Stimulated activated CD8-positive, alpha-beta memory T cell treated with anti-CD3 and anti-CD28 coated beads, Interleukin-2, amount 100 ng/mL, for 1 hour (primary cell): ENCODE measurements at regions not wholly inside any gene's neighbourhood (a gene's known extent, or its start where the extent isn't known, plus 50 kb on each side); places are given as distances from the start of the nearest gene placed in this dataset.
"Not testable (repeated sequence)": the region's sequence is repeated elsewhere in the genome, so short reads cannot be mapped to it uniquely, and the experiment has no call there.

Experiments
- DNase-seq, 2 donors: peaks; one replicate each; pipeline ENCODE4 v3.0.0-alpha.2; 2020; ENCODE audit warnings: low read depth in 2 of 2

DNA sequence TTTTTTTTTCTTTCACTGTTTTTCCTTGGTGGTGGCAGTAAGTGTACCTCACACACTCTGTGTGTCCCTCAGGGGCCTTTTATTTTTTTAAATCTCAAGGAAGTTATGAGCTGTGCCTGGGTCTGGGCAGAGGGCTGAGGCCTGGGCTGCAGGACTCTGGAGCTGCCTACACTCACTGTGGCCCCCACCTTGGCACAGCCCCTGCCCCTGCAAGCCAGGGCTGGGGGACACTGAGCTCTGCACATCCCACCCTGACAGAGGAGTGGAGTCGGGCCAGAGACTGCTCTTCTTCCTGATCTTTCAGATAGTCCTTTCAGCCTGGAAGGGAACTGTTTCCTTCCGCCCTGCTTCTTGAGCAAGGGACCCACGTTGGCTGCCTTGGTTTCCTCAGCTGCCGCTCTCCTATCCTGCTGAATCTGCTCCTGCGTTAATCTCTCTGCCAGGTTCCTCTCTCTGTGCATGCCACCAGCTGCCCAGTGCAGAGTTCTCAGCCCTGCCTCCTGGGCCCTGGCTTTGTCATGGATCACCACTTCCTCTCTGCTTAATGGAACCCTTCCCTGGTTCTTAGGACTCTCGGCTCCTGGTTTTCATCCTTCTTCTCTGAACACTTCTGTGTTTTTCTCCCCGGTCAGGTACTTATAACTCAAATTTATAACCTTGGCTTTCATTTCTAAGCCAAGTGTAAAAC, 502.3 kb downstream of the DIRAS2 start:
- DNase-seq: no peak

DNA sequence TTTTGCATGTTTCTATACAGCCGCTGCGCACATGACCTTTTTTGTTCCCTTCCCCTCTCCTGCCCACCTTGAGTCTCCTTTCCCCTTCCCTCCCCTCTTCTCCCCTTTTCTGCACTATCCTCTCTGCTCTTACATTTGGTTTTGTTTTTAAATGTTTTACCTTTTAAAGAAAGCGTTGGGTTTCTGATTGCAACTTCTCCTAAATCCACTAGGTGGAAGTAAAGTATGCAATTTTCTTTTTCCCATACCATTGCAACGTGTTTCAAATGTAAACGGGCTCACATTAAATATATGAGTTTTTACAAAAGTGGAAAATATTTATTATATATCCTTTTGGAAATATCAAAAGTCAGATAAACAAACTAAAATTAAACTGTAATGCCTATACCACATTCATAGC, 500.9 kb downstream of the DIRAS2 start:
- DNase-seq: no peak

DNA sequence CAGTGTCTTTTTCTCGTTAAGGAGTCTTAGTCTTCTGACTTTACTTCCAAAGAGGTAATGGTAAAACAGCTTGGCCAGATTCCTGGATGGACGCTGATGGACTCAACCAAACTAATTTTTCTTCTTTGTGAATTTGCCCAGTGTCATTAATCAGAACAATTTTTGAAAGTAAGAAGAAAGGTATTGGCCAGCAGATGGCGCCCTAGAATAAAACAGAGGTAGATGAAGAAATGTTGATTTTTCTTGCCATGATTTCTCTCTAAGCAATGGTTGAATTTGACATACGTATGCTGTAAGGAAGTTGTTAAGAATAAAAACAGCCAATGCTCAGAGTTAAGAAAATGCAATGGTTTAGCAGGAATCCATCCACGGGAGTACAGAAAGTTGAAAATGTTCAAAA, 500.0 kb downstream of the DIRAS2 start:
- DNase-seq: peak in 1 of 2 donors; percentile 38

DNA sequence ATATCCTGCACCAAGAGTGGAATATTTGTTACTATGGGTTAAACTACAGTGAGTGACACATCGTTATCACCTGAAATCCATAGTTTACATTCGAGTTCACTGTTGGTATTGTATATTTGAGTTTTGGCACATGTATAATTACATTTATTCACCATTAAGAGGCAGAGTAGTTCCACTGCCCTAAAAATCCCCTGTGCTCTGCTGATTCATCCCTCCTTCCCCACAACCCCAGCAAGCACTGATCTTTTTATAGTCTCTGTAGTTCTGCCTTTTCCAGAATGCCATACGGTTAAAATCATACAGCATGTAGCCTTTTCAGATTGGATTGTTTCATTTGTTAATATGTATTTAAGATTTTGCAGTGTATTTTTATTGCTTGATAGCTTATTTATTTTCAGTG, 495.2 kb downstream of the DIRAS2 start:
- no peak for DNase-seq

DNA sequence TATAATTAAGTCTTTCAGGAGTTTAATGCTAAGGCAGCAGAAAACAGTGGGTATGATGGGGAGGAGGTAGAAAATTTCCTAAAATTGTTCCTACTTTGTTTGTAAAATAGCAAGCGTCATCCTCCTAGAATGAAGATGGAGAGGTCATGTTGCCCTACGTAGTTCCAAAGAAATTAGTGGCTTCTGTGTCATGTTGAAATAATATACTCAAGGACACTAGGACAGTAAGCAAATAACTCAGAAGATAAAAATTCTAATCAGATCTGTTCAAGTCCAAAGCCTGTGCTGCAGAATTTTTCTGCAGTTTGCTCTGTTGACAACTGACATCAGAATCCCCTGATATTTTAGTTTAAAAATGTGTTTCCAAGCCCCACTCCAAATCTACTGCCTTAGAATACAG, 486.3 kb downstream of the DIRAS2 start:
- DNase-seq: no peak

DNA sequence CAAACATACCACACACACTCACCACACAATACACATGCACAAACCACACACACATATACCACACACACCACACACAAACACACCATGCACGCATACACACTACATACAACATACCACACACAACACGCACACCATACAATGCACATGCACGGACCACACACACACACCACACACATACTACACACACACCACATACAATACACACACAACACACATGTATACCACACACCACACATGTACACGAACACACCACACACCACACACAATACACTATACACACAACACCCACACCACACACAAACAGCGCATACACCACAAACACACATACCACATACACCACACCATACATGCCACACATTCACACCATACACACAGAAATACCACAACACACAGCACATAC, 480.3 kb downstream of the DIRAS2 start:
- no peak for DNase-seq

DNA sequence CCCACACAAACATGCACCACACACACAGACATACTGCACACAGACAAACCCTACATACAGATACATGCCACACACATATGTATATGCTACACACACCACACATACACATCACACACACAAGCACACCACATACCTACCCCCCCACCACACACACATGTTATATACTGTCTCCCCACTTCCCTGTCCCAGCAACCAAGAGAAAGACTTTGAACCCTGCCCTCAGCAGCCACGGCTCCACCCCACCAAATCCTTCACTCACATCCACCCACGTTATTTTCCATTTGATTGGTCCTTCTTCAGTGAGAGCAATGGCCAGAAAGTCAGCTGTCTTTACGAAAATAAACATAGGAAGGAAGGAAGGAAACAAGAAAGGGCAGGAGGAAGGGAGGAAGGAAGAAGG, 479.8 kb downstream of the DIRAS2 start:
- DNase-seq: no peak

DNA sequence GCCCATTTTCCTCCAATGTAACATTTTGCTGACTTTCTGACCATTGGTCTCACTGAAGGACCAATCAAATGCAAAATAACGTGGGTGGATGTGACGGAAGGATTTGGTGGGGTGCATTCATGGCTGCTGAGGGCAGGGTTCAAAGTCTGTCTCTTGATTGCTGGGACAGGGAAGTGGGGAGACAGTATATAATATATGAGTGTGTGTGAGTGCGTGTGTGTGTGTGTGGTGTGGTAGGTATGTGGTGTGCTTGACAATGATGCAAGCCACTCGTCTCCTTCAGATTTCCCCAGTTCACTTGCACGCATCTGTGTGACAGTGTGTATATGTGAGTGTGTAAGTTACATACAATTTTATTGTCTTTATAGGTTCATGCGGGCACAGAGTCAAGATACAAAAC, 477.3 kb downstream of the DIRAS2 start:
- DNase-seq: no peak

DNA sequence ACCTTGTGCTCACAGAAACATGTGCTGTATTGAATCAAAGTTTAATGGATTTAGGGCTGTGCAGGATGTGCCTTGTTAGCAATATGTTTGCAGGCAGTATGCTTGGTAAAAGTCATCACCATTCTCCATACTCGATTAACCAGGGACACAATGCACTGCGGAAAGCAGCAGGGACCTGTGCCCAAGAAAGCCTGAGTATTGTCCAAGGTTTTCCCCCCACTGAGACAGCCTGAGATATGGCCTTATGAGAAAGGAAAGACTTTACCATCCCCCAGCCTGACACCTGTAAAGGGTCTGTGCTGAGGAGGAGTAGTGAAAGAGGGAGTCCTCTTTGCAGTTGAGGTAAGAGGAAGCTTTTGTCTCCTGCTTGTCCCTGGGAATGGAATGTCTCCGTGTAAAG, 476.2 kb downstream of the DIRAS2 start:
- DNase-seq: not testable (repeated sequence)

DNA sequence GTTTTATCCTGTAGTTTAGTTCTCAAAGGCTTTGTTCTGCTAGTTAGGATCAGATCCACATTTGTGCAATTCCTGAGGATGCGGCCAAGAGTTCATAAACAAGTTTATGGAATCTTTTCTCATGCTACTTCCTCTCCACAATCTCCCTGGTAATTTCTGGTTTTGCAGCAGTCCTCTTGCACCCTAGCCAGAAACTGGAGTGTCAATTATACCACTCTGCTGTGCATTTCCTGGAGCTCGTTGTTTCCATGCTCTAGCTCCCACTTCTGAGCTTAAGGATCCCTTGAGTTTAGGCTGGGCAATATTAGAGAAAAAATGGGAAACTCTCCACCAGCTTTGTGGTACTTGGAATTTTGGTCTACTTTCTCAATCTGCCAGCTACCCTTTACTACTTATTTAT, 474.7 kb downstream of the DIRAS2 start:
- no peak for DNase-seq

DNA sequence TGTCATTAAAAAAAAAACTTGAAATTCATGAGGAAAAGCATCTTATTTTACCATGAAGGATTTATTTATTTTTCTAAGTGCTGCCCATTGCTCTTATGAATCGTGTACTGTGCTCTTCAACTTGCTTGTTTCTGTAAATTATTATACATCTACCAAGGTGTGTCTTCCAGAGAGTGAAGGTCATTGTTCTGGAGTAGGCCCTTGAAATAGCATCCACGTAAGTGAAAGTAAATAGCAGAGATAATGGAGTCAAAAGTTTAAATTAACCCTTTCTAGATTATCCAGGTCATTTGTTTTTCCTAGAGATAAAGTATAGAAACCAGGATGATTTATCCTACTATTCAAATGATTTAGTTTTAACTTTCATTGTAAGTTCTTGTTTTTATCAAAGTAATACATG, 473.1 kb downstream of the DIRAS2 start:
- DNase-seq: no peak

DNA sequence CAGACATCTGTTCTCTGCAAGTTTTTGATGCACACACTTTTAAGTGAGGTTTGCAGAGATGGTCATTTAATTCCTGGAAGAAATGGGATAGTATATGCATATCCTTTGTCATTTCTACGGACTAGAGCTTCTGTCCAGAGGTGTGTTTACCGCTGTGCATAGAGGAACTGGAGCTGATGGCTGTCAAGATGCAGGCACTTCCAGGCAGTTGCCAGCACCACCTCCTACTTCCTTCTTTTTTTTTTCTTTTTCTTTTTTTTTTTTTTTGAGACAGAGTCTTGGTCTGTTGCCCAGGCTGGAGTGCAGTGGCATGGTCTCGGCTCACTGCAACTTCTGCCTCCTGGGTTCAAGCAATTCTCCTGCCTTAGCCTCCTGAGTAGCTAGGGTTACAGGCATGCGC, 468.7 kb downstream of the DIRAS2 start:
- DNase-seq: not testable (repeated sequence)

DNA sequence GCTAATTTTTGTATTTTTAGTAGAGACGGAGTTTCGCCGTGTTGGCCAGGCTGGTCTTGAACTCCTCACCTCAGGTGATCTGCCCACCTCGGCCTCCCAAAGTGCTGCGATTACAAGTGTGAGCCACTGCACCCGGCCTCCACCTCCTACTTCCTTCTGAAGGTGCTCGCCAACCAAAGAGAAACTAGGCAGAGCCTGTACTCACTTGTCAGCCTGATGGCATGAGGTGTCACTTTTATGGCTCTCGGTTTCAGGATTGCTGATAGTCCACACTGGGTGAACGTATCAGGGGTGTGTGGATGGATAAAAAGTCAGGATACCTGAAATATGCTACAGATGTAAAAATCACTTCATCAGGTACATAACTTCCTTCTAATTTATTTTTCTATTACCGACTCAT, 468.3 kb downstream of the DIRAS2 start:
- DNase-seq: not testable (repeated sequence)

DNA sequence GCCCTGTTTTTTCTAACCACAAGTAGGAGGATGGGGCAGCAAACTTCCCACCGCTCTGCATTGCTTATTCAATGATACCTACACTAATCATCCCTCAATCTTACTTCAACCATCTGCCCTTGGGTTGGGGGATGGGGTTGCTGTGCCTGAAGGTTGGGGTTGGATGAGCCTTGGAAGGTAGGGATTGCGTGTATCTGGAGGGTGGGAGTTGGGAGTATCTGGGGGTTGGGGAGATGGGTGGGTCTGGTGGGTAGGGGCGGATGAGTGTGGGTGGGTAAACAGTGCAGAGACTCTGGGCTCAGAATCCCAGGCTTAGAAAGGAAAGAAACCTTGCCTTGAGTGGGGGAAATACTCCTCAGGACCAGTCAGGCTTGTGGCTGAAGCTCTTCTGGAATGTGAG, 467.4 kb downstream of the DIRAS2 start:
- no peak for DNase-seq

DNA sequence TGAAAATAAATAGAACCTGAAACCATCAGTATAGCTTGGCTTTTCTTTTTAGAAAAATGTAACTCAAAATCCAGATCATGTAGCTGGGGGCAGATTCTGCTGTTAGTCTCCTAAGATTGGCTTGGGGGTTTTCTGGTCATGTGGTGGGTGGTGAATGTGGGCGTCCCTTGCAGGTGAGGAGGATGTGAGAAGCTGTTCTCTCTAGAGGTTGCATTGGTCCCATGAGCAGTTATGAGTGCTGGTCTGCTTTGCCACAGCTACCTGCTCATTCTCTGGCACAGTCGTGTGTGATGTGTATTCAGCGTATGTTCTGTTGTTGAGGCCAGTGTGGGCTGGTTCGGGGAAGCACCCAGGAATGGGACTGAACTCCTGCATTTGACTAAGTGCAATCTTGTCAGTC, 466.8 kb downstream of the DIRAS2 start:
- DNase-seq: no peak

DNA sequence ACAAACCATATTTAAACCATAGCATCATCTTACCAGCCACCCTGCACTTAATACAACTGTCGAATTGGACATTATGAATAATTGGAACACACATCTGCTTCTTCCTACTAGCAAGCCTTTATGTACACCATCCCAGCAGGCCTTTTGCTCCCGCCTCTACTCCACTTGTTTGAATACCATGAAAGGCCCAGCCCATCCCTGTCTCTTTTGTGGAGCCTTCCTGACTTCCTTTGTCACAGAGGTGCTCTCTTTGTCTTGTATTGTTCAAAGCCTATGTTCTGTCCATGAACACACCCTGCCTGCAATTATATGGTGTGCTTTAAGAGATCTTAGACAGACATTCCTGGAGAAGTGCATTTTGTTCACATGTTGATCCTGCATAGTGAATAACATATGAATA, 465.7 kb downstream of the DIRAS2 start:
- no peak for DNase-seq

DNA sequence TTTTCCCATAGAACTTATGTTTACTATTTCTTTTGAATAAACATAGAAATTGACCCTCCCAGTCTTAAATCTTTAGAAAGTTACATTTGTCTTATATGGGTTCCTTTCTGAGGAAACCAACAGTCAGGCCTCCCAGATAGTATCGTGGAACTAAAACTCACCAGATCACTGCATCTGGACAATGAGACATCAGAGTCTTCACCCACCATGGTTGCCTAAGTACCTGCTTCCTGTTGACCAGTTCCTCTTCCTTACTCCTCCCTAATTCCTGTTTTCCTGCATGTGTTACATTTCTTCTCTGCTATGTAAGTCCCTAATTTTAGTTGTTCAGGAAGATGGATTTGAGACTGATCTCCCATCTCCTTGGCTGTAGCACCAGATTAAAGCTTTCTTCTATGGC, 462.2 kb downstream of the DIRAS2 start:
- no peak for DNase-seq

DNA sequence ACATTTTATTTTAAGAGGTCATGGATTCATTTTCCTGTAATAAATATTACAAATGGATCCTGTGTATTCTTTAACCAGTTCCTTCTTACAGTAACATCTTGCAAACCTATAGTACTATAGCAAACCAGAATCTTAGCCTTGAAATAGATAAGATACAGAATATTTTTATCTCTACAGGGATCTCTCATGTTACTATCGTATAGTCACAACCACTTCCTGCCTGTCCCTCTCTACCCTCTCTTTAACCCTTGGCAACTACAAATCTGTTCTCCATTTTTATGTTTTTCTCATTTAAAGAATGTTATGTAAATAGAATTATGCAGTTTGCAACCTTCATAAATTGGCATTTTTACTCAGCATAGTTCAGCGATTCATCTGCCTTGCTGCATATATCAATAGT, 454.0 kb downstream of the DIRAS2 start:
- DNase-seq: no peak

DNA sequence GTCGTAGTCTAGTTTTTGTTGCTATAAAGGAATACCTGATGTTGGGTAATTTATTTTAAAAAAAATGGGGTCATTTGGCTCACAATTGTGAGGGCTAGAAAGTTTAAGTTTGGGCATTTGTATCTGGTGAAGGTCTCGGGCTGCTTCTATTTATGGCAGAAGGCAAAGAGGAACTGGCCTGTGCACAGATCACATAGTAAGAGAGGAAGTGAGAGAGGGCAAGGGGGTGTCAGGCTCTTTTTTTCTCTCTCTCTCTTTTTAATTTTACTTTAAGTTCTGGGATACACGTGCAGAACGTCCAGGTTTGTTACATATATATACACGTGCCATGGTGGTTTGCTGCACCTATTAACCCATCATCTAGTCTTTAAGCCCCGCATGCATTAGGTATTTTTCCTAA, 453.3 kb downstream of the DIRAS2 start:
- DNase-seq: no peak

DNA sequence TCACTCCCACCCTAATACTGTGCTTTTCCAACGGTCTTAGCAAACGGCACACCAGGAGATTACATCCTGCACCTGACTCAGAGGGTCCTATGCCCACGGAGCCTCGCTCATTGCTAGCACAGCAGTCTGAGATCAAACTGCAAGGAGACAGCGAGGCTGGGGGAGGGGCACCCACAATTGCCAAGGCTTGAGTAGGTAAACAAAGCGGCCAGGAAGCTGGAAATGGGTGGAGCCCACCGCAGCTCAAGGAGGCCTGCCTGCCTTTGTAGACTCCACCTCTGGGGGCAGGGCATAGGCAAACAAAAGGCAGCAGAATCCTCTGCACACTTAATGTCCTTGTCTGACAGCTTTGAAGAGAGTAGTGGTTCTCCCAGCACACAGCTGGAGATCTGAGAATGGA, 450.2 kb downstream of the DIRAS2 start:
- peak in 1 of 2 donors; percentile 24 for DNase-seq

DNA sequence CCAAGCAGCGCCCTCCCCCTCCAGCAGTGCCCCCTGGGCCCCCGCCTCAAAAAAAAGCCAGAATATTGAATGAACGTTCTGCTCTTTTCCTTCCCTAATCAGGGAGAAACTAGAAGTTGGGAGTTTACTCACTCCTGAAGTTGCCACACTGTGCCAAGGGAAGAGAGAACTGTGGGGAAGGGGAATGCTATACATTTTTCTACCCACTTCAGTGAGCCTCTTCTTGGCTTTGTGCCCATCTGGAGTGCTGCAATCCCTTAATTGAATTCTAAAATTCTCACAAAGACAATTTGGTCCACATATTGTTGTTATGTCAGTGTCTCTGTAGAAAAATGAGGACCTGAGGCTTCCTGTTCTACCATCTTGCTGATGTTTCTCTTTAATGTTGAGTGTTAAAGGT, 443.7 kb downstream of the DIRAS2 start:
- no peak for DNase-seq

DNA sequence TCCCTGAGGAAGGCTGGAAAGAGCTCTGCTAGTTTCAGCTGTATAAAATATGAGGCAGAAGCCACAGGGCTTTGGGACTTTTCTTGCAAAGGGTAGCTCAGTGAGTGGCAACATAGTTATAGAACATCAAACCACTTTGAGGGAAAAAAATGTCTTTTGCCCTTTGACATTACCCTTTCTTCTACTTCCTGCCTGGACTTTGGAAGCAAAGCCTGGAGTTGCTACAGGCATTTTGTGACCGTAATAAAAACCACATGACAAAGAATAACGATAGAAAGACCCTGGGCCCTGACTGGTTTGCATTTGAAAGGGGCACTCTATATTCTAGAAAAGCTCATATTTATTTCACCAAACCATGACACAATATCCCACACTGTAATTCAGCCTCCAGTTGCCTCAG, 440.9 kb downstream of the DIRAS2 start:
- DNase-seq: no peak

DNA sequence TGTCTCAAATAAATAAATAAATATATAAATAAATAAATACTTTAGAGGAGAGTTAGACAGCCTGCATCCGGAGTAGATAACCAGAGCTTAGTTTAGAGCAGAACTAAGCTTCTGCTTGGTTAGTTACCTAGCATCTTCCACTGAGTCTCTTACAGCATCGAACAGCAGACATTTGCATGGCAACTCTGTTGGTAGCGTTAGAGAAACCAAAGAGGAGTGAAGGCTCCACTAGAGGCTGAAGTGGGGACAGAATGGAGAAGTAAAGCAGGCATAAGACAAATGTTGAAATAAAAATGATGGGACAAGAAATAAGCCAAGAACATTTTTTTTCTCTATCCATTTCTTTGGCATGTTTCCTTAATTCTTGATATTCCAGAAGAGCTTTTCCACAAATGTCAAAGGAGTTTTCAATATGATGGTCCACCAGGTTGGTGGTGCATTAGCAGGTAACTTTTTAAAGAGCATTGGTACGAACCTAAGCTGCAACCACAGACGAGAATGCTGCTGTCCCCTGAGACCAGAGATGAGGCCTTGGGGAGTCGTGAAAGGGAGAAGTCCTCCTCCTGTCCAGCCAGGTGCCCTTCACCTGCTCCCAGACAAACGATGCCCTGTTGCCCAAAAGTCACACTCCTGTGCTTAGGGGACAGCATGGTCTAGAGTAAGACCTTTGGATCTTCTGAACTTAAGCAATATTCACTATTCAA, 438.3 kb downstream of the DIRAS2 start:
- no peak for DNase-seq

DNA sequence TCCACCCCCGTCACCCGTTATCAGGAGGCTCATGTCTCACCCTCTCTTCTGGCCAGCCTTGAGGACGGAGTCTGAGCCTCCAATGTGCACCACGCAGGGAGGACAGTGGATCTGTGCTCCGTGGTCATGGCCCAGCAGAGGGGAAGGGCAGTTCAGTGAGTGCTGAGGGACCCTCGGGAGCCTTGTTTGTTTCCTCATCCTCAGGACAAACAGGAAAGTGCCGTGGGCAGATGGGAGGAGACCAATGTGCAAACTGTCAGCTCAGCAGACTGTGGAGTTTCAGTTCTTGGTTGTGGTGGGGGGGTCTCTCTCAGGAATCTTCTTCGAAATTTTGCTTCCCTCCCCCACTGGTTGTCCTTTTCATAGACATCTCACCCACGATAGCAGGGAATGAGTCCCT, 429.6 kb downstream of the DIRAS2 start:
- not testable (repeated sequence) for DNase-seq
